ENCODE measurements at regions not wholly inside any gene's neighbourhood (a gene's known extent, or its start where the extent isn't known, plus 50 kb on each side); places are given as distances from the start of the nearest gene placed in this dataset.

DNA sequence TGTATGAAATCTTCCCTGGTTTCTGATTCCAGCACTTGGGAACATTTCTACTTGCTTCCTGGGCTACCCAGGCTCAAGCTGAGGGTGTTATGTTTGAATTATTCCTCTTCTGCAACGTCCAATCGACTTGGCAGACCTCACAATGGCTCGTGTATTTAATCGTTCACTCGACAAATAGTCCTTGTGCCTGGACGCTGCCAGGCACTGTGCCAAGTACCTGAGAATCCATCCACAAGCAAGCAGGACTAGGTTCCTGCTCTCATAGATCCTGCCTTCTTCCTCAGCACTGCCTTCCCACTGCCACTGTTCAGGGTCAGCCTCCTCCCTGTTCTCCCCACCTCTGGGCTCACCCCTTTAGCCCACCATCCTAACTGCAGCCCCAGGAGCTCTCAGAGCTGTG lies 113.3 kb downstream of the EFNB1 start:
- H3K36me3 Mint-ChIP-seq (ENCODE audit: low read depth), result no peaks in the 10 kb centered on the region
- no peak overlapping the region for H3K27ac Mint-ChIP-seq
- TF ChIP-seq, protein P1, sequence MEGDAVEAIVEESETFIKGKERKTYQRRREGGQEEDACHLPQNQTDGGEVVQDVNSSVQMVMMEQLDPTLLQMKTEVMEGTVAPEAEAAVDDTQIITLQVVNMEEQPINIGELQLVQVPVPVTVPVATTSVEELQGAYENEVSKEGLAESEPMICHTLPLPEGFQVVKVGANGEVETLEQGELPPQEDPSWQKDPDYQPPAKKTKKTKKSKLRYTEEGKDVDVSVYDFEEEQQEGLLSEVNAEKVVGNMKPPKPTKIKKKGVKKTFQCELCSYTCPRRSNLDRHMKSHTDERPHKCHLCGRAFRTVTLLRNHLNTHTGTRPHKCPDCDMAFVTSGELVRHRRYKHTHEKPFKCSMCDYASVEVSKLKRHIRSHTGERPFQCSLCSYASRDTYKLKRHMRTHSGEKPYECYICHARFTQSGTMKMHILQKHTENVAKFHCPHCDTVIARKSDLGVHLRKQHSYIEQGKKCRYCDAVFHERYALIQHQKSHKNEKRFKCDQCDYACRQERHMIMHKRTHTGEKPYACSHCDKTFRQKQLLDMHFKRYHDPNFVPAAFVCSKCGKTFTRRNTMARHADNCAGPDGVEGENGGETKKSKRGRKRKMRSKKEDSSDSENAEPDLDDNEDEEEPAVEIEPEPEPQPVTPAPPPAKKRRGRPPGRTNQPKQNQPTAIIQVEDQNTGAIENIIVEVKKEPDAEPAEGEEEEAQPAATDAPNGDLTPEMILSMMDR (IDR thresholded peaks at IDR 0.05), result no peak
- no peaks in the 10 kb centered on the region for H3K4me1 Mint-ChIP-seq
- H3K9me3 Mint-ChIP-seq, result no peaks in the 10 kb centered on the region
- H3K27me3 Mint-ChIP-seq, result no peaks in the 10 kb centered on the region
- ATAC-seq (ENCODE audit: low read depth), result no peak
- intact Hi-C loops (cut with micrococcal nuclease), result no loop called here
- ChIA-PET CTCF (no interaction called here), POLR2A (no interaction called here)
- H3K4me3 Mint-ChIP-seq, result no peak overlapping the region
- DNase-seq, result no peak

DNA sequence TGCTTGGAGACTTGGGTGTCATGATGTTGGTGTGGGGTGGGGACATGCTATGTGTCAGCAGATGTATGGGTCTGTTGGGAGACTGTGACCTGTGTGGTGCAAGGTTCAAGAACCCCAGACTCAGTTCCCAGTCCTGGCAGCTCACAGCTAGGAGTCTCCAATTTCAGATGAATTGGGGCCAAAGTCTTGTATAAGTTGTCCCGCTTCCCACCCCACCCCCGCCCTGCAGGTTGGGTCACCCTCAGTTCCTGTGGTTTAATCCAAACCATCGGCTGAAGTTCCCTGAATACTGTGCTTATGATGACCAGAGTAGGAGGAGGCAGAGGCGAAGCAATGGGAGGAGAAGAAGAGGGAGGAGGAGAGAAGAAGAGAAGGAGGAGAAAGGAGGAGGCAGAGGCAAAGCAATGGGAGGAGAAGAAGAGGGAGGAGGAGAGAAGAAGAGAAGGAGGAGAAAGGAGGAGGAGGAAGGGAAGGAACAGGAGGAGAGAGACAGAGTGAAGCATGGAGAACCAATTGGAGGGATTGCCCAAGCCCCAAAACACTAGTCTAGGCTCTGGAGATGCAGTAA lies 112.6 kb downstream of the EFNB1 start:
- intact Hi-C loops (cut with micrococcal nuclease), result no loop called here
- DNase-seq (no peak), ATAC-seq (ENCODE audit: low read depth) (no peak)
- H3K27me3 Mint-ChIP-seq, result no peaks in the 10 kb centered on the region
- ChIA-PET POLR2A (no interaction called here), CTCF (interaction anchor here (0.6 kb wide), 1 partner anchor 81 kb away, joined by 3 read pairs; no protein-coding TSS in a partner anchor)
- H3K9me3 Mint-ChIP-seq, result no peaks in the 10 kb centered on the region
- no peak overlapping the region for H3K27ac Mint-ChIP-seq
- no peak overlapping the region for H3K4me3 Mint-ChIP-seq
- no peaks in the 10 kb centered on the region for H3K36me3 Mint-ChIP-seq (ENCODE audit: low read depth)
- H3K4me1 Mint-ChIP-seq, result no peaks in the 10 kb centered on the region
- TF ChIP-seq, protein P1 (IDR thresholded peaks at IDR 0.05), result no peak

DNA sequence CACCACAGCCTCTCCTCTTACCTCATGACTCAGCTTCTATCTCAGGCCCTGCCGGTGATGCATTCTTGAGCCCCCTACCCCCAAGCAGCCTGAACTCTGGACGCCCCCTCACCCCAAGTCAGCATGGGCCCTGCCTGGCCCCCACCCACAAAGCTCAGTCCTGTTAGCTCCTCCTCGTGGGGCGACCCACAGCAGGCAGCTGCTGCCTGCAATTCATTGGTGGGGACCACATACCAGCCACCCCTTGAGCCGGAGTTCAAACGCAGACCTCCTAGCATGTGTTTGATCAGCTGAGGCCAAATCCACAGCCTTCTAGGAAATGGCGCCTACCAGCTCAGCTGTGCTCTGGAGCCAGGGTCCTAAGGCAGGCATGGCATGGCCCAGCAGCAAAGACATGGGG lies 111.8 kb downstream of the EFNB1 start:
- Mint-ChIP-seq H3K9me3 (no peaks in the 10 kb centered on the region), H3K36me3 (ENCODE audit: low read depth) (no peaks in the 10 kb centered on the region), H3K27ac (no peak overlapping the region), H3K4me3 (no peak overlapping the region), H3K4me1 (no peaks in the 10 kb centered on the region), H3K27me3 (no peaks in the 10 kb centered on the region)
- DNase-seq, result no peak
- TF ChIP-seq, protein P1 (IDR thresholded peaks at IDR 0.05), result no peak
- POLR2A ChIA-PET, result no interaction called here
- CTCF ChIA-PET, result interaction anchor here (0.6 kb wide), 1 partner anchor 80 kb away, joined by 3 read pairs; no protein-coding TSS in a partner anchor
- no peak for ATAC-seq (ENCODE audit: low read depth)
- intact Hi-C loops (cut with micrococcal nuclease), result no loop called here

DNA sequence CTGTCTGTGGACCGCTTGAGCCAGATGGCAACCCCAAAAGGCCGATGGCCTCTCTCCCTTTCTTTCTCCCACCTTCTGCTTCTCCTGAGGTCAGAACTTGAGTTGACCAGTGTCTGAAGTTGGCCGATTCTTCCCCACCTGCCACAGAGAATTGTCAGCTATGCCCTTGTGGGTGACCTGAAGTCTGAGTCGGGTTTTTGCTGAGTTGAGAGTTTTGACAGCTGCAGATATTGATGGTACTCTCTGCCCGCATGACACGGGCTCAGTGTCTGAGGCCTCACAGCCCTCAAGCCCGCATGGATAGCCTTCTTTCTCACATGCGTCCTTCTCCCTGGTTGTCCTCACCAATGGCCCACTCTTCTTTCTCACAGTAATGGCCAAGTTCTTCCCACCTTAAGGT lies 111.0 kb downstream of the EFNB1 start:
- Mint-ChIP-seq H3K4me3 (no peak overlapping the region), H3K27ac (no peak overlapping the region), H3K27me3 (no peaks in the 10 kb centered on the region), H3K4me1 (peaks cover 3% of the 10 kb centered on the region), H3K9me3 (no peaks in the 10 kb centered on the region), H3K36me3 (ENCODE audit: low read depth) (no peaks in the 10 kb centered on the region)
- TF ChIP-seq, protein P1 (IDR thresholded peaks at IDR 0.05), result no peak
- DNase-seq, result no peak
- ChIA-PET POLR2A (no interaction called here), CTCF (no interaction called here)
- no peak for ATAC-seq (ENCODE audit: low read depth)
- intact Hi-C loops (cut with micrococcal nuclease), result no loop called here

DNA sequence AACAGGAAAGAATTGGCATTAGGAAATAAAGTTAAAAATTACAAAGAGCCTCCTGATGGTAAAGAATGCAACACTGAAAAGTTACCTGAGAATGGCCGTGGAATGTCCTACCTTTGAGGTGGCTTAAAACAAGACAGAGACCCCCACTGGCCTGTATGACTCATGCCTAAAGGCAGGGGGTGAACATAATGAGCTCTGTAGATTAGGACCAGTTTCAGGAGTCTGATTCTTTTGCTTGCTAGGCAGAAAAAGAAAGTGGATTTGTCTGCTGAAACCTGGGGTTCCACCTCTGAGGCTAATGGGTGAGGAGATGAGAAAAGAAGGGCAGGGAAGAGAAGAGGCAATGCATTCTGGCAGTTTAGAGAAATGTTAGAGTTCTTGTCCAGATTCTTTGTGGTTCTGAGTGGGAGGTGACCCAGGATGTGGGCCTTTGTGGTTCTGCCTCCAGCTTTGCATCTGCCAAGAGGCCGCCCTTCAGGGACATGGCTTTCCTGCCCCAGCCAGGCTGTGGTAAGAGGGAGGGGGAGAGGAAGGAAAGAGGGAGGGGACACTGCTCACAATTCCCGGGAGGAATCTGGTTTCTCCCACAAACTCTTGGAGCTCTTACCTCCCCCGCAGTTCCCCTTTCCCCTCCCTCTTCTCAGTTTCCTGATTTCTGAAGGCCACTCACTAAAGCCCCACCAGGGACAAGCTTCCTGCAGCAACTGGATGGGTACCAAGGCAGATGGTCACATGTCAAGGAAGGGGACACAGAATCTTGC lies 109.6 kb downstream of the EFNB1 start:
- no peak for ATAC-seq (ENCODE audit: low read depth)
- no peaks in the 10 kb centered on the region for H3K36me3 Mint-ChIP-seq (ENCODE audit: low read depth)
- H3K9me3 Mint-ChIP-seq, result no peaks in the 10 kb centered on the region
- DNase-seq, result no peak
- H3K27ac Mint-ChIP-seq, result no peak overlapping the region
- TF ChIP-seq, protein P1 (IDR thresholded peaks at IDR 0.05), result no peak
- ChIA-PET POLR2A (no interaction called here), CTCF (no interaction called here)
- intact Hi-C loops (cut with micrococcal nuclease), result no loop called here
- H3K4me3 Mint-ChIP-seq, result no peak overlapping the region
- H3K27me3 Mint-ChIP-seq, result no peaks in the 10 kb centered on the region
- peaks cover 3% of the 10 kb centered on the region for H3K4me1 Mint-ChIP-seq

Measured in activated B cell treated with CpG ODN at 0.5 μM for 24 hours (primary cell).